ENCODE measurements at regions not wholly inside any gene's neighbourhood (a gene's known extent, or its start where the extent isn't known, plus 50 kb on each side); places are given as distances from the start of the nearest gene placed in this dataset.

- Histone ChIP-seq H3K4me3 (ENCODE audit: control insufficient read depth in 2 of 3, extremely low read depth in 1 of 3, insufficient read depth in 2 of 3, low read depth in 1 of 3, low read length in 3 of 3) (no peak overlapping the region), H3K27ac (ENCODE audit: control insufficient read depth, insufficient read depth, low read length) (peak overlapping the region; percentile 11), H3K9me1 (ENCODE audit: control insufficient read depth, extremely low read depth, insufficient read depth, low read length) (no peaks in the 10 kb centered on the region), H4K20me1 (ENCODE audit: control insufficient read depth, extremely low read depth, insufficient read depth, low read length) (no peaks in the 10 kb centered on the region), H3K4me2 (ENCODE audit: control insufficient read depth, extremely low read depth, insufficient read depth, low read depth, low read length) (peak overlapping the region; percentile 63), H3K9ac (ENCODE audit: control insufficient read depth, extremely low read depth, insufficient read depth, low read length) (no peak overlapping the region), H2AFZ (ENCODE audit: control insufficient read depth, low read length) (no peak overlapping the region), H3K9me3 (ENCODE audit: control insufficient read depth, low read depth, low read length) (no peaks in the 10 kb centered on the region), H3K4me1 (ENCODE audit: control insufficient read depth, extremely low read depth, insufficient read depth, low read length) (peaks cover 14% of the 10 kb centered on the region), H3K27me3 (ENCODE audit: control insufficient read depth, extremely low read depth, insufficient read depth, low read length) (no peaks in the 10 kb centered on the region), H3K79me2 (ENCODE audit: control insufficient read depth, insufficient read depth, low read length) (no peaks in the 10 kb centered on the region), H3K36me3 (ENCODE audit: control insufficient read depth in 2 of 2, extremely low read depth in 1 of 2, insufficient read depth in 2 of 2, low read length in 2 of 2) (no peaks in the 10 kb centered on the region)
- peak; percentile 40 for DNase-seq (ENCODE audit: low read depth, low spot score)
- TF ChIP-seq CTCF (optimal IDR thresholded peaks at IDR 0.05 in 1 of 3, IDR thresholded peaks at IDR 0.05 in 1 of 3, conservative IDR thresholded peaks at IDR 0.05 in 1 of 3; ENCODE audit: extremely low read depth in 1 of 3, insufficient read depth in 2 of 3, low read length in 3 of 3) (no peak), EZH2 (IDR thresholded peaks at IDR 0.05; ENCODE audit: low read length) (no peak)
- dilution Hi-C loops (cut with MboI; ENCODE audit: extremely low pct_ligation_motif_present, low sequenced_read_pairs), result no loop called here
- peak; percentile 98 for FAIRE-seq
These were observed 144.1 kb upstream of the CTTNBP2NL start for GRCh38 chr1:112251766-112252506.

GRCh38 chr1:112253366-112253765 lies 142.6 kb upstream of the CTTNBP2NL start:
- Histone ChIP-seq H4K20me1 (ENCODE audit: control insufficient read depth, extremely low read depth, insufficient read depth, low read length) (no peaks in the 10 kb centered on the region), H3K4me2 (ENCODE audit: control insufficient read depth, extremely low read depth, insufficient read depth, low read depth, low read length) (no peak overlapping the region), H3K27me3 (ENCODE audit: control insufficient read depth, extremely low read depth, insufficient read depth, low read length) (no peaks in the 10 kb centered on the region), H3K9me3 (ENCODE audit: control insufficient read depth, low read depth, low read length) (no peaks in the 10 kb centered on the region), H2AFZ (ENCODE audit: control insufficient read depth, low read length) (no peak overlapping the region), H3K36me3 (ENCODE audit: control insufficient read depth in 2 of 2, extremely low read depth in 1 of 2, insufficient read depth in 2 of 2, low read length in 2 of 2) (no peaks in the 10 kb centered on the region), H3K27ac (ENCODE audit: control insufficient read depth, insufficient read depth, low read length) (no peak overlapping the region), H3K9me1 (ENCODE audit: control insufficient read depth, extremely low read depth, insufficient read depth, low read length) (no peaks in the 10 kb centered on the region), H3K4me1 (ENCODE audit: control insufficient read depth, extremely low read depth, insufficient read depth, low read length) (peaks cover 14% of the 10 kb centered on the region), H3K9ac (ENCODE audit: control insufficient read depth, extremely low read depth, insufficient read depth, low read length) (no peak overlapping the region), H3K79me2 (ENCODE audit: control insufficient read depth, insufficient read depth, low read length) (no peaks in the 10 kb centered on the region), H3K4me3 (ENCODE audit: control insufficient read depth in 2 of 3, extremely low read depth in 1 of 3, insufficient read depth in 2 of 3, low read depth in 1 of 3, low read length in 3 of 3) (no peak overlapping the region)
- DNase-seq (ENCODE audit: low read depth, low spot score) (no peak), FAIRE-seq (no peak)
- dilution Hi-C loops (cut with MboI; ENCODE audit: extremely low pct_ligation_motif_present, low sequenced_read_pairs), result no loop called here
- TF ChIP-seq CTCF (optimal IDR thresholded peaks at IDR 0.05 in 1 of 3, IDR thresholded peaks at IDR 0.05 in 1 of 3, conservative IDR thresholded peaks at IDR 0.05 in 1 of 3; ENCODE audit: extremely low read depth in 1 of 3, insufficient read depth in 2 of 3, low read length in 3 of 3) (no peak), EZH2 (IDR thresholded peaks at IDR 0.05; ENCODE audit: low read length) (no peak)
